WI38 (cell line): ENCODE measurements at regions not wholly inside any gene's neighbourhood (a gene's known extent, or its start where the extent isn't known, plus 50 kb on each side); places are given as distances from the start of the nearest gene placed in this dataset.

Experiments
- H3K4me3 ChIP-seq: 2 replicates; pipeline ENCODE4 v1.5.1; 2011; ENCODE audit warnings: low read depth, mild to moderate bottlenecking, control low read depth, low read length
- TF ChIP-seq, protein P1 (sequence below): IDR thresholded peaks from 2 replicates; pipeline ENCODE4 v1.5.1; 2012; ENCODE audit warnings: low read depth, mild to moderate bottlenecking, control low read depth, low read length

DNA sequence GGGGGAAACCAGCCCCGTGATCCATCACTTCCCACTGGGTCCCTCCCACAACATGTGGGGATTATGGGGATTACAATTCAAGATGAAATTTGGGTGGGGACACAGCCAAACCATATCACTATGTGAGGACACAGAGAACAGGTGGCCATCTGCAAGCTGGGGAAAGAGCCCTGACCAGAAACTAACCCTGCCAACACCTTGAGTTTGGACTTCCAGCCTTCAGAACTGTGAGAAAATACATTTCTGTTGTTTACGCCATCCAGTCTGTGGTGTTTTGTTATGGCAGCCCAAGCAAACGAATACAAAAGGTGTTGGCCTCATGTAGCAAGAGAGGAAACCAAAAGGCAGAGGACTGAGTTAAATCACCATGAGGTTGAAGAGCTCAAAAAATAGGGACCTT is 169.9 kb upstream of the TENM3 start:
- TF ChIP-seq, protein P1, sequence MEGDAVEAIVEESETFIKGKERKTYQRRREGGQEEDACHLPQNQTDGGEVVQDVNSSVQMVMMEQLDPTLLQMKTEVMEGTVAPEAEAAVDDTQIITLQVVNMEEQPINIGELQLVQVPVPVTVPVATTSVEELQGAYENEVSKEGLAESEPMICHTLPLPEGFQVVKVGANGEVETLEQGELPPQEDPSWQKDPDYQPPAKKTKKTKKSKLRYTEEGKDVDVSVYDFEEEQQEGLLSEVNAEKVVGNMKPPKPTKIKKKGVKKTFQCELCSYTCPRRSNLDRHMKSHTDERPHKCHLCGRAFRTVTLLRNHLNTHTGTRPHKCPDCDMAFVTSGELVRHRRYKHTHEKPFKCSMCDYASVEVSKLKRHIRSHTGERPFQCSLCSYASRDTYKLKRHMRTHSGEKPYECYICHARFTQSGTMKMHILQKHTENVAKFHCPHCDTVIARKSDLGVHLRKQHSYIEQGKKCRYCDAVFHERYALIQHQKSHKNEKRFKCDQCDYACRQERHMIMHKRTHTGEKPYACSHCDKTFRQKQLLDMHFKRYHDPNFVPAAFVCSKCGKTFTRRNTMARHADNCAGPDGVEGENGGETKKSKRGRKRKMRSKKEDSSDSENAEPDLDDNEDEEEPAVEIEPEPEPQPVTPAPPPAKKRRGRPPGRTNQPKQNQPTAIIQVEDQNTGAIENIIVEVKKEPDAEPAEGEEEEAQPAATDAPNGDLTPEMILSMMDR: no peak
- H3K4me3 ChIP-seq: no peak overlapping the region

DNA sequence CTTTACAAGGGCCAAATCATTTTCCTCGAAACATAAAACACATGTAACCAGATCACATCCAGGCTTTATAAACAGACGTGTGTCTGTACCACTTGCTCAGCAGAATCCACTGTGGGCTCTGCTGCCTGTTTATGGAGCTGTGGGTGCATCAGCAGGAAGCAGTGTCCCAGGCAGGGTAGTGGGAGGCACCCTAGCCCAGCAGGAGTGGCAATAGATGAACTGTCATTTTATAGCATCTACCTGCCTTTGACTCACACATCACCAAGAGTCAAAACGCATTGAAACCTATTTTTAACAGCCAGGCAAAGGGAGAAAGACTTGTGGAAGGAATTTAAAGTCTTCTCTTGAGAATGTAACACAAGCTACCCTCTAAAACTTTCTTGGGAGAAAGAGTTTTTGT is 169.1 kb upstream of the TENM3 start:
- TF ChIP-seq, protein P1: no peak
- no peak overlapping the region for H3K4me3 ChIP-seq

DNA sequence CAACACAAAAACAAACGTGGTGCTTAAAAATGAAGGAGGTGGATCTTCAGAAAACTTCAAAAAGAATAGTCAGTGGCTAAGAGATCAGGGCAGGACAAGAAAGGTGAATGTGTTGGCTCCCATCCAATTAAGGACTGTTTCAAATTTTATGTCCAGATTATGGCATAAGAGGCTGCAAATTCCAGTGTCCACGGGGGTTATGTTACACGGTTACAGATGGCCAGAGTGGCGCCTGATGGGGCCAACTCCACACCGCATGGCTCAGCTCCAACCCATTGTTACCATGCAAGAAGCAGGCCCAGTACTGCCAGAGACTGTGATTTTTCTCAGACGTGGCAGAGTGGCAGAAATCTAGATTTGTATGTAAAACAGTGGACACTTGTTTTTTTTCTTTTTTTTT is 168.4 kb upstream of the TENM3 start:
- no peak overlapping the region for H3K4me3 ChIP-seq
- TF ChIP-seq, protein P1: no peak

GRCh38 chr4:182082910-182083309 is 160.3 kb upstream of the TENM3 start:
- no peak overlapping the region for H3K4me3 ChIP-seq
- TF ChIP-seq, protein P1: no peak

DNA sequence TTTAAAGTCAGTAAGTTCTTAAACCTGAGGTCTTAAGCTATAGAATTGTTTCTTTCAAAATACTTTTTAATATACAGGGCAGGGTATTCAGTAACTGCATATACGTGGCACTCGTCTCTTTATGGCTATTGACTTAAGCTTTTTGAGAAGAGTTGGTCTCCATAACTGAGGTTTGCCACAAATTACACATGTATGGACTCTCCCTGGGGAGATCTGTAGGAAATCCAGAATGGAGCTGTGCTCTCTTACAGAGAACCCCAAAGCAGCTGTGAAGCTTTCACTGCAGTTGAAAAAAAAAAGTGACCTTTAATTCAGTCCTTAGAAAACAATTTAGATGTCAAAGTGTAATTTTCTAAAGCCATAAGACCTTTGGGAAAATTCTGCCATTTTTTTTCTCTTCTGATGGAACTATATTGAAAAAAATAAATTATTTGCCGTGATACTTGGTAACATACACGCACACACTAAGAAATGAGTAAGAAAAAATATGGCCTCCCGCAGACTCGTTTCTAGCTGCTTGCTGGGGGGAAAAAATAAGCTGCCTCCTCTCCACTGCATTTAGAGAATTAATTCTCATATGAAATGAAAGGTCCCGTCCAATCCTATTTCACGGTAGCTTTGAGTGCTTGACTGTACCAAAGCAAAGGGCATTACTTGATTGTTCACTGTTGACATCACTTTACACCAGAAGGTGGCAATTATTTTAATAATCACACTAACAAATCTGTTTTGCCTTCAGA is 159.4 kb upstream of the TENM3 start:
- no peak overlapping the region for H3K4me3 ChIP-seq
- TF ChIP-seq, protein P1: no peak

GRCh38 chr4:182085051-182085480 is 158.1 kb upstream of the TENM3 start:
- no peak overlapping the region for H3K4me3 ChIP-seq
- TF ChIP-seq, protein P1: no peak

DNA sequence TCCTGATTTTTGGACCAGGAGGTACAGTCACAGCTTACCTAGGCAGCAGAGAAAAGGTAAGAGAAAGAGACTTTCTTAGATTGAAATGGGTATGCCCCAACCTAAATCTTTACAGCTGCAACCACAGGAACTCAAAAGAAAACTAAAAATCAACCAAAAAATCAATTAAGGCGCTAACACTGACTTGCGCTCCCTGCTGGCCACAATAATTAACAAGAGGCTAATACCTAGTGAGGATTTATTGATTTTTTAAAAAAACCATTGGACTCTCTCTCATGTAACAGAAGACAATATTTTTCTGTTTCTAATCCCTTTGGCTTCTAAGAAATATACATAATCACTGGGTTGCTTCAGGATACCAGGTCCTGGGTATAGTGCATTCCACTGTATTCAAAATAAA is 153.9 kb upstream of the TENM3 start:
- H3K4me3 ChIP-seq: no peak overlapping the region
- TF ChIP-seq, protein P1: no peak
